ENCODE measurements at regions not wholly inside any gene's neighbourhood (a gene's known extent, or its start where the extent isn't known, plus 50 kb on each side); places are given as distances from the start of the nearest gene placed in this dataset.

DNA sequence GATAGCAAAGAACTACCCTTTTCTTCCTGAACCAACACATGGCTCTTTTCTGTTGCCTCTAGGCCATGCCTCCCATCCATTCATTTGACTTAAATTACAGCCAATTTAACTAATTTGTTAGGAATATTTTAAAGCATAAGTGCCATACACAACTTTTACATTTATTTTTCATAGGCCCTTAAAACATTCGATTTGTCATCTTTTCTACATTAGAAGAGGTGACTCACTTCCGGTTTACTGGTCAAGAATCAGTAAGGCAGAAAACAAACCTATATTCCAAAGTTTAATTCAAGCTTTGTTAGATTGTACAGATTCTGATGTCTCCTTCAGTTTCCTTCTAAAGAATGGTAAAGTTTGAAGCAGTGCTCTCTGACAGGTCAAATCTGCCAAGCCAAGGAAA is 344.3 kb downstream of the SAMD5 start:
- Histone ChIP-seq H3K4me1 (ENCODE audit: control extremely low read depth in 1 of 4, control insufficient read depth in 4 of 4, insufficient read depth in 4 of 4, low read length in 3 of 4) (no peaks in the 10 kb centered on the region), H3K27me3 (replicated peaks in 2 of 5; ENCODE audit: control insufficient read depth in 4 of 5, insufficient read depth in 5 of 5, low read length in 4 of 5) (no peaks in the 10 kb centered on the region), H3K27ac (ENCODE audit: insufficient read depth in 1 of 2, low read depth in 1 of 2, low read length in 2 of 2, poor library complexity in 1 of 2, severe bottlenecking in 2 of 2) (no peak overlapping the region), H3K36me3 (ENCODE audit: control insufficient read depth in 4 of 4, insufficient read depth in 4 of 4, low read length in 3 of 4) (no peaks in the 10 kb centered on the region), H3K4me3 (ENCODE audit: control insufficient read depth in 1 of 7, extremely low read depth in 1 of 7, insufficient read depth in 4 of 7, low read depth in 2 of 7, low read length in 6 of 7) (no peak overlapping the region), H3K9me3 (ENCODE audit: control extremely low read depth in 1 of 5, control insufficient read depth in 4 of 5, insufficient read depth in 2 of 5, low read depth in 1 of 5, low read length in 4 of 5) (no peaks in the 10 kb centered on the region)
- ChIA-PET POLR2A (no interaction called here), CTCF (interaction anchor here (0.6 kb wide), 1 partner anchor 23 kb away, joined by 3 read pairs; no protein-coding TSS in a partner anchor)
- DNase-seq: no peak
- no CpG with 5 or more reads among the region's 2 CpGs for WGBS (ENCODE audit: insufficient coverage)

DNA sequence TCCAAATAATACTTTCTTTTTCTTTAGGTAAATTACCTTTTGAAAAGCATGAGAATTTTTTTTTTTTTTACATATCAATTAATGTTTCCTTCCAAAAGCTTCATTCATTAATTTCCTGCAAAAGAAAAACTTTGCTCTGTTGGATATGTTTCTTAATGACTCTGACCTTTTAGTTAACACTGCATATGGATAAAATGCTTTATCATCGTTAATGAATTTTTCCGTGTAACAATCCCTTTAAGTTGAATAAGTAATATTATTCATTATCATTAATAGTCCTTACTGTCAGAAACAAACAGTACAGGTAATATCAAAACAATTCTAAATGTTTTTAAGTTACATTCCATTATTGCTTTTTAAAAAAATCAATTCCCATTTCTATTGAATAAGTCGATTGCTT is 345.1 kb downstream of the SAMD5 start:
- ChIA-PET CTCF (no interaction called here), POLR2A (no interaction called here)
- H3K36me3 ChIP-seq (ENCODE audit: control insufficient read depth in 4 of 4, insufficient read depth in 4 of 4, low read length in 3 of 4): no peaks in the 10 kb centered on the region
- no peak overlapping the region for H3K4me3 ChIP-seq (ENCODE audit: control insufficient read depth in 1 of 7, extremely low read depth in 1 of 7, insufficient read depth in 4 of 7, low read depth in 2 of 7, low read length in 6 of 7)
- no peak for DNase-seq
- H3K27ac ChIP-seq (ENCODE audit: insufficient read depth in 1 of 2, low read depth in 1 of 2, low read length in 2 of 2, poor library complexity in 1 of 2, severe bottlenecking in 2 of 2): no peak overlapping the region
- H3K9me3 ChIP-seq (ENCODE audit: control extremely low read depth in 1 of 5, control insufficient read depth in 4 of 5, insufficient read depth in 2 of 5, low read depth in 1 of 5, low read length in 4 of 5): no peaks in the 10 kb centered on the region
- WGBS (ENCODE audit: insufficient coverage): no CpG with 5 or more reads among the region's 3 CpGs
- H3K27me3 ChIP-seq (replicated peaks in 2 of 5; ENCODE audit: control insufficient read depth in 4 of 5, insufficient read depth in 5 of 5, low read length in 4 of 5): no peaks in the 10 kb centered on the region
- no peaks in the 10 kb centered on the region for H3K4me1 ChIP-seq (ENCODE audit: control extremely low read depth in 1 of 4, control insufficient read depth in 4 of 4, insufficient read depth in 4 of 4, low read length in 3 of 4)

DNA sequence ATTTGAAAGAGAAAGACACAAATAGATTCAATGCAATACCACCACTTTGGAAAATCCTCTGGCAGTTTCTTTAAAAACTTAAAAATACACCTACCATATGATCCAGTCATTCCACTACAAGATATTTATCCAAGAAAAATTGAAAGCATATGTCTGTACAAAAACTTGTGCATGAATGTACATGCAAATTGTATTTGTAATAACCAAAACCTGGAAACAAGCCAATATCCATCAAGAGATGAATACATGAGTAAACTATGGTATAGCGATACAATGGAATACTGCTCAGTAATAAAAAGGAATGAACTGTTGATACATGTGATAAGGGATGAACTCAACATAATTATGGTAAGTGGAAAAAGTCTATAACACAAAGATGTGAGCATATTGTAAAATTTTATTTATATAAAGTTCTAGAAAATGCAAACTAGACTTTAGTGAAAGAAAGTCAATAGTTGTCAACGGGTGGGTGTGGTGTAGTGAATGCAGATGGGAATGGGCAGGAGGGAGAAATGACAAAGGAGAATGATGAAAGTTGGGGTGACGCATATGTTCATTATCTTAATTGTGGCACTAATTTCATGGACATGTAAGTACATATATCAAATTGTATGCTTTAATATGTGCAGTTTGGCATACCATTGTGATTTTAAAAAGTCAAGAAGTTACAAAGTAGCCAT is 347.5 kb downstream of the SAMD5 start:
- no peak for DNase-seq
- Histone ChIP-seq H3K27me3 (replicated peaks in 2 of 5; ENCODE audit: control insufficient read depth in 4 of 5, insufficient read depth in 5 of 5, low read length in 4 of 5) (no peaks in the 10 kb centered on the region), H3K36me3 (ENCODE audit: control insufficient read depth in 4 of 4, insufficient read depth in 4 of 4, low read length in 3 of 4) (no peaks in the 10 kb centered on the region), H3K27ac (ENCODE audit: insufficient read depth in 1 of 2, low read depth in 1 of 2, low read length in 2 of 2, poor library complexity in 1 of 2, severe bottlenecking in 2 of 2) (no peak overlapping the region), H3K4me3 (ENCODE audit: control insufficient read depth in 1 of 7, extremely low read depth in 1 of 7, insufficient read depth in 4 of 7, low read depth in 2 of 7, low read length in 6 of 7) (no peak overlapping the region), H3K4me1 (ENCODE audit: control extremely low read depth in 1 of 4, control insufficient read depth in 4 of 4, insufficient read depth in 4 of 4, low read length in 3 of 4) (no peaks in the 10 kb centered on the region), H3K9me3 (ENCODE audit: control extremely low read depth in 1 of 5, control insufficient read depth in 4 of 5, insufficient read depth in 2 of 5, low read depth in 1 of 5, low read length in 4 of 5) (no peaks in the 10 kb centered on the region)
- CTCF ChIA-PET: no interaction called here
- POLR2A ChIA-PET: no interaction called here
- WGBS (ENCODE audit: insufficient coverage): 100% methylated on average over 1 of the region's 3 CpGs

DNA sequence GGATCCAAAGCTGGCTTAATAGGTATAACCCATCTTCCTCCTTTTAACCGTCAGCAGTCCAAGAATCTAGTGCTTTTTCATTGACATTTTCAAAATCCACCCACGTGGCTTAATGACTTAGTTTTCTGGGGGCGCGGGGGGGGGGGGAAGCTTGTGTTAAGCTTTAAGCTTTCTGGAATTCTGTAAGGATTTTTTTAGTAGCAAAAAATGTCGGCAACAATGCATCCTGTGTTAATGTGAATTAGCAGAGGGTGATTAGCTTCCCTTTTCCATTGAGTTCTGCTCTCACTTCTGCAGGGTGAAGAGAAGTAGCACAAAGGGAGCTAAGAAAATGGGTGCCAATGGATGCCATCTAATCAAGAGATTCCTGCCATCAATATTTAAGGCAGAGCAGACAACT is 348.2 kb downstream of the SAMD5 start:
- Histone ChIP-seq H3K36me3 (ENCODE audit: control insufficient read depth in 4 of 4, insufficient read depth in 4 of 4, low read length in 3 of 4) (no peaks in the 10 kb centered on the region), H3K27ac (ENCODE audit: insufficient read depth in 1 of 2, low read depth in 1 of 2, low read length in 2 of 2, poor library complexity in 1 of 2, severe bottlenecking in 2 of 2) (no peak overlapping the region), H3K4me3 (ENCODE audit: control insufficient read depth in 1 of 7, extremely low read depth in 1 of 7, insufficient read depth in 4 of 7, low read depth in 2 of 7, low read length in 6 of 7) (no peak overlapping the region), H3K27me3 (replicated peaks in 2 of 5; ENCODE audit: control insufficient read depth in 4 of 5, insufficient read depth in 5 of 5, low read length in 4 of 5) (no peaks in the 10 kb centered on the region), H3K9me3 (ENCODE audit: control extremely low read depth in 1 of 5, control insufficient read depth in 4 of 5, insufficient read depth in 2 of 5, low read depth in 1 of 5, low read length in 4 of 5) (no peaks in the 10 kb centered on the region), H3K4me1 (ENCODE audit: control extremely low read depth in 1 of 4, control insufficient read depth in 4 of 4, insufficient read depth in 4 of 4, low read length in 3 of 4) (no peaks in the 10 kb centered on the region)
- ChIA-PET POLR2A (no interaction called here), CTCF (no interaction called here)
- no peak for DNase-seq
- WGBS (ENCODE audit: insufficient coverage): 96% methylated on average over 5 of the region's 5 CpGs

DNA sequence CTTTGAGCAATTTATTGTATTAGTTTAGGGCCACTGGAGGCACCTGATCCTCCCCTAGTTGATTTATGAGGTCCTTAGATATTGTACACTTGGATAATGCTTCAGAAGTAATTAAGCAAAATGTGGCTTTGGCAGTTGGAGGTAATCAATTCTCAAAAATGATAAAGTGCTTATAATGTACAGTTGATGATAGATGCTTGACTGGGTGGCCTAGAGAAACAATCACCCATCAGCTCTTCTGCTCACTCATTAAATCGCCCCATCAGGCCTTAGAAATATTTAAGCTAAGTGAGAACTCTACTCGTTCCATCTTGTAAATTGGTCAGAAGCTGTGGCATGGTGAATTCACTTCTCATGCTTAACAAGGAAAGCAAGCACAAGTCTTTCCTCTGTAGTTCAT is 349.9 kb downstream of the SAMD5 start:
- Histone ChIP-seq H3K4me3 (ENCODE audit: control insufficient read depth in 1 of 7, extremely low read depth in 1 of 7, insufficient read depth in 4 of 7, low read depth in 2 of 7, low read length in 6 of 7) (no peak overlapping the region), H3K27me3 (replicated peaks in 2 of 5; ENCODE audit: control insufficient read depth in 4 of 5, insufficient read depth in 5 of 5, low read length in 4 of 5) (no peaks in the 10 kb centered on the region), H3K36me3 (ENCODE audit: control insufficient read depth in 4 of 4, insufficient read depth in 4 of 4, low read length in 3 of 4) (no peaks in the 10 kb centered on the region), H3K4me1 (ENCODE audit: control extremely low read depth in 1 of 4, control insufficient read depth in 4 of 4, insufficient read depth in 4 of 4, low read length in 3 of 4) (no peaks in the 10 kb centered on the region), H3K9me3 (ENCODE audit: control extremely low read depth in 1 of 5, control insufficient read depth in 4 of 5, insufficient read depth in 2 of 5, low read depth in 1 of 5, low read length in 4 of 5) (no peaks in the 10 kb centered on the region), H3K27ac (ENCODE audit: insufficient read depth in 1 of 2, low read depth in 1 of 2, low read length in 2 of 2, poor library complexity in 1 of 2, severe bottlenecking in 2 of 2) (no peak overlapping the region)
- ChIA-PET POLR2A (no interaction called here), CTCF (no interaction called here)
- WGBS (ENCODE audit: insufficient coverage): 100% methylated on average over 2 of the region's 2 CpGs
- DNase-seq: no peak

DNA sequence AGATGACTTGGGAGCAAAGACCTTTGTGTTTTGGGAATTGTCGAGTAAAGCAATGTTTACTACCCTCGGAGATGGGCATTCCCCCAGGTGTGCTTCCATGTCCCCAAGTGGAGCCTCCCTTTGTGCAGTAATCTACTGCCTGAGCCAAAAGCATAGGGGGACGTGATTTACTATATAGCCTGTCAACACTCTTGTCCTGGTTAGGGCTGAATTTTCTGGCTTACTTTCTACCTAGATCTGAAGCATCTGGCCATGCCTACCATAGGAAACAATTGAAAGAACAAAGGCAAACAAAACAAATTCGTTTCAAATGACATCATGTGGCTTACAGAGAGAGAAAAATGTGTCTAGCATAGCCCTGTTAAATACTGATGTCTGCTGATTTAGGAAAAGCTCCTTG is 350.6 kb downstream of the SAMD5 start:
- no peaks in the 10 kb centered on the region for H3K27me3 ChIP-seq (replicated peaks in 2 of 5; ENCODE audit: control insufficient read depth in 4 of 5, insufficient read depth in 5 of 5, low read length in 4 of 5)
- H3K4me3 ChIP-seq (ENCODE audit: control insufficient read depth in 1 of 7, extremely low read depth in 1 of 7, insufficient read depth in 4 of 7, low read depth in 2 of 7, low read length in 6 of 7): no peak overlapping the region
- no peaks in the 10 kb centered on the region for H3K36me3 ChIP-seq (ENCODE audit: control insufficient read depth in 4 of 4, insufficient read depth in 4 of 4, low read length in 3 of 4)
- CTCF ChIA-PET: no interaction called here
- WGBS (ENCODE audit: insufficient coverage): 87% methylated on average over 4 of the region's 4 CpGs
- no peaks in the 10 kb centered on the region for H3K9me3 ChIP-seq (ENCODE audit: control extremely low read depth in 1 of 5, control insufficient read depth in 4 of 5, insufficient read depth in 2 of 5, low read depth in 1 of 5, low read length in 4 of 5)
- no peak for DNase-seq
- POLR2A ChIA-PET: no interaction called here
- H3K4me1 ChIP-seq (ENCODE audit: control extremely low read depth in 1 of 4, control insufficient read depth in 4 of 4, insufficient read depth in 4 of 4, low read length in 3 of 4): no peaks in the 10 kb centered on the region
- H3K27ac ChIP-seq (ENCODE audit: insufficient read depth in 1 of 2, low read depth in 1 of 2, low read length in 2 of 2, poor library complexity in 1 of 2, severe bottlenecking in 2 of 2): no peak overlapping the region

DNA sequence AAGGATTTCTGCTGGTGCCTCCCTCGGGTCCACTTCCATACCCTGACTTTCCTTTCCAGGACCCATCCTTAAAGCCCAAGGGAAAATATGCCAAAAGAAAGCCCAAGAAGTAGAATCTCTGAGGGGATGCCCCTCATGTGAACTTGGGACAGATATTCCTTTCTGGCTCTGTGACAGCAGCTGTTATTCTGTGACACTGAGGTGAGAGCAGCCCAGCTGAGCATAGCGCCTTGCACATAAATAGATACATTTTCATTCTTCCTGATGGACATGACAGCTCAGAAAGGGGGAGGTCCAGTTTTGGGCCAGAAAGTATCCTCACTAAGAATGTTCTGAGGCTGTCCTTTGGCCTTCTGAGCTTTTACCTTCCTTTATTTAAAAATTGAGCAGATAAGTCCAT is 353.2 kb downstream of the SAMD5 start:
- Histone ChIP-seq H3K4me3 (ENCODE audit: control insufficient read depth in 1 of 7, extremely low read depth in 1 of 7, insufficient read depth in 4 of 7, low read depth in 2 of 7, low read length in 6 of 7) (no peak overlapping the region), H3K4me1 (ENCODE audit: control extremely low read depth in 1 of 4, control insufficient read depth in 4 of 4, insufficient read depth in 4 of 4, low read length in 3 of 4) (no peaks in the 10 kb centered on the region), H3K27ac (ENCODE audit: insufficient read depth in 1 of 2, low read depth in 1 of 2, low read length in 2 of 2, poor library complexity in 1 of 2, severe bottlenecking in 2 of 2) (no peak overlapping the region), H3K36me3 (ENCODE audit: control insufficient read depth in 4 of 4, insufficient read depth in 4 of 4, low read length in 3 of 4) (no peaks in the 10 kb centered on the region), H3K9me3 (ENCODE audit: control extremely low read depth in 1 of 5, control insufficient read depth in 4 of 5, insufficient read depth in 2 of 5, low read depth in 1 of 5, low read length in 4 of 5) (no peaks in the 10 kb centered on the region), H3K27me3 (replicated peaks in 2 of 5; ENCODE audit: control insufficient read depth in 4 of 5, insufficient read depth in 5 of 5, low read length in 4 of 5) (no peaks in the 10 kb centered on the region)
- CTCF ChIA-PET: no interaction called here
- DNase-seq: no peak
- WGBS (ENCODE audit: insufficient coverage): no CpG with 5 or more reads among the region's 2 CpGs
- POLR2A ChIA-PET: no interaction called here

Data from common myeloid progenitor, CD34-positive (primary cell).